ENCODE measurements at regions not wholly inside any gene's neighbourhood (a gene's known extent, or its start where the extent isn't known, plus 50 kb on each side); places are given as distances from the start of the nearest gene placed in this dataset.

DNA sequence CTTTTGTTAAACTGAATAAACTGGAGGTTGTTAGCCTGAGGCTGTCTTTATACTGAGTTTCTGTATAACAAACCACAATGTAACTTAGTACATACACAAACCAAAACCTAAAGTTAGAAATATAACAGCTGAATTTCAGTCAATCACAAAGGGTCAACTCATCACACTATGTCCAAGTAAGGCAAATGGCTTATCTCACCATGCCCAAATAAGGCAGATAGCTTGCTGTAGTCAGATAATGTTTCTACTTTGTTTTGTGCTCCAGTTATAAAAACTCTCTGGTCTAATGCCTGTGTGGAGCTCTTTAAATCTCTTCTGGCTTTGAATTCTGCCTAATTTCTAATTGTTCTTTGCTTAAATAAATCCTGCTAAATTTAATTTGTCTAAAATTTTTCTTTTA is 1323.4 kb upstream of the ATXN8OS start:
- TF ChIP-seq, protein P1, sequence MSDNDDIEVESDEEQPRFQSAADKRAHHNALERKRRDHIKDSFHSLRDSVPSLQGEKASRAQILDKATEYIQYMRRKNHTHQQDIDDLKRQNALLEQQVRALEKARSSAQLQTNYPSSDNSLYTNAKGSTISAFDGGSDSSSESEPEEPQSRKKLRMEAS (IDR thresholded peaks at IDR 0.05) = no peak
- TF ChIP-seq EP300 (IDR thresholded peaks at IDR 0.05) (no peak), RNF2 (IDR thresholded peaks at IDR 0.05; ENCODE audit: borderline replicate concordance, low read depth) (no peak), ESRRA (IDR thresholded peaks at IDR 0.05; ENCODE audit: borderline replicate concordance, low read length) (no peak), ZFP36 (IDR thresholded peaks at IDR 0.05; ENCODE audit: borderline replicate concordance, partially characterized antibody) (no peak), FOSL2 (IDR thresholded peaks at IDR 0.05) (no peak), FOSL2 (CRISPR knock-in tag; IDR thresholded peaks at IDR 0.05) (no peak), BHLHE40 (IDR thresholded peaks at IDR 0.05; ENCODE audit: low read depth, low read length) (no peak)
- TF ChIP-seq, protein P2, sequence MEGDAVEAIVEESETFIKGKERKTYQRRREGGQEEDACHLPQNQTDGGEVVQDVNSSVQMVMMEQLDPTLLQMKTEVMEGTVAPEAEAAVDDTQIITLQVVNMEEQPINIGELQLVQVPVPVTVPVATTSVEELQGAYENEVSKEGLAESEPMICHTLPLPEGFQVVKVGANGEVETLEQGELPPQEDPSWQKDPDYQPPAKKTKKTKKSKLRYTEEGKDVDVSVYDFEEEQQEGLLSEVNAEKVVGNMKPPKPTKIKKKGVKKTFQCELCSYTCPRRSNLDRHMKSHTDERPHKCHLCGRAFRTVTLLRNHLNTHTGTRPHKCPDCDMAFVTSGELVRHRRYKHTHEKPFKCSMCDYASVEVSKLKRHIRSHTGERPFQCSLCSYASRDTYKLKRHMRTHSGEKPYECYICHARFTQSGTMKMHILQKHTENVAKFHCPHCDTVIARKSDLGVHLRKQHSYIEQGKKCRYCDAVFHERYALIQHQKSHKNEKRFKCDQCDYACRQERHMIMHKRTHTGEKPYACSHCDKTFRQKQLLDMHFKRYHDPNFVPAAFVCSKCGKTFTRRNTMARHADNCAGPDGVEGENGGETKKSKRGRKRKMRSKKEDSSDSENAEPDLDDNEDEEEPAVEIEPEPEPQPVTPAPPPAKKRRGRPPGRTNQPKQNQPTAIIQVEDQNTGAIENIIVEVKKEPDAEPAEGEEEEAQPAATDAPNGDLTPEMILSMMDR (IDR thresholded peaks at IDR 0.05) = no peak
